Putamen (tissue), 1 donor: ENCODE measurements at regions not wholly inside any gene's neighbourhood (a gene's known extent, or its start where the extent isn't known, plus 50 kb on each side); places are given as distances from the start of the nearest gene placed in this dataset.
"Not testable (repeated sequence)": the region's sequence is repeated elsewhere in the genome, so short reads cannot be mapped to it uniquely, and the experiment has no call there.

ENCODE experiments used
- DNase-seq: peaks from one replicate; pipeline ENCODE4 v3.0.0-alpha.2; 2016; ENCODE audit warnings: low spot score

DNA sequence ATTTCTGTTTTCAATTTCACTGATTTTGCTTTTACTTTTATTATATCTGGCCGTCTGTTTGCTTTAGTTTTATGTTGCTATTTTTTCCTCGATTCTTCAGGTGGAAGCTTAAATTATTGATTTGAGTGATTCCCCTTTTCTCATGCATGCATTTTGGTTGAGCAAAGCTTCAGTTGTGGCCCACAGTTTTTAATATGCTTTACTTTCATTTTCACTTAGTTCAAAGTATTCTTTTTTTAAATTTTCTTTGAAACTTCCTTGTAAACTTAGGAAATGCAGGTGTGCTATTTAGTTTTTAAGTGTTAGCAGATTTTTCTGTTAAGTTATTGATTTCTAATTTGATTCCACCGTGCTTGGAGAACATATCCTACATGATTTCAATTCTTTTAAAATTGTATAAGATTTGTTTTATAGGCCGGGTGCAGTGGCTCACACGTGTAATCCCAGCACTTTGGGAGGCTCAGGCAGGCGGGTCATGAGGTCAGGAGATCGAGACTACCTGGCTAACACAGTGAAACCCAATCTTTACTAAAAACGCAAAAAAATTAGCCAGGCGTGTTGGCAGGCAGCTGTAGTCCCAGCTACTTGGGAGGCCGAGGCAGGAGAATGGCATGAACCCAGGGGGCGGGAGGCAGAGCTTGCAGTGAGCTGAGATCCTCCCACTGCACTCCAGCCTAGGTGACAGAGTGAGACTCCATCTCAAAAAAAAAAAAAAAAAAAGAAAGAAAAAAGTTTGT is 531.2 kb downstream of the KIF2B start:
- no peak for DNase-seq

DNA sequence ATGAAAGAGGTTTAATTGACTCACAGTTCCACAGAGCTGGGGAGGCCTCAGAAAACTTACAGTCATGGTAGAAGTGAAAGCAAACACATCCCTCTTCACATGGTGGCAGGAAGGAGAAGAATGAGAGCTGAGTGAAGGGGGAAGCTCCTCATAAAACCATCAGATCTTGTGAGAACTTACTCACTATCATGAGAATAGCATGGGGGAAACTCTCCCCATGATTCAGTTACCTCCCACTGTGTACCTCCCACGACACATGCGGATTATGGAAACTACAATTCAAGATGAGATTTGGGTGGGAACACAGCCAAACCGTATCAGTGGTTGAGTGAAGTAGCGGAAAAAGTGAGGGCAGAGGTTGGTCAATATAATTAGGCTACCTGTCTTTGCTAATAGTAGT is 538.3 kb downstream of the KIF2B start:
- DNase-seq, result not testable (repeated sequence)

DNA sequence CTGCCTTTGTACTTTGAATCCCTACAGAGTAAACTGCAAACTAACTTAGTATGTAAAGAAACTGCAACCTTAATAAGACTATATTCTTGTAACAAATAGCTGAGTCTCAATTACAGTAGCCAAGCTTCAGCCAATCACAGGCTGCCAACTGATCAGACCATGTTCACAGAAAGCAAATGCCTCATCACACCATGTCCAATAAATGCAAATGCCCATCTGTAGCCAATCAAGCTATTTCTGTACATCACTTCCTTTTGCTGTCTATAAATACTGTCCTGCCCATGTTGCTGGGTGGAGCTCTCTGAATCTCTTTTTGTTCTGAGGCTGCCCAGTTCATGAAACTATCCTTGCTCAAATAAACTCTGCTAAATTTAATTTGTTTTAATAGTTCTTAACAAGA is 531.7 kb upstream of the TOM1L1 start:
- DNase-seq, result no peak

DNA sequence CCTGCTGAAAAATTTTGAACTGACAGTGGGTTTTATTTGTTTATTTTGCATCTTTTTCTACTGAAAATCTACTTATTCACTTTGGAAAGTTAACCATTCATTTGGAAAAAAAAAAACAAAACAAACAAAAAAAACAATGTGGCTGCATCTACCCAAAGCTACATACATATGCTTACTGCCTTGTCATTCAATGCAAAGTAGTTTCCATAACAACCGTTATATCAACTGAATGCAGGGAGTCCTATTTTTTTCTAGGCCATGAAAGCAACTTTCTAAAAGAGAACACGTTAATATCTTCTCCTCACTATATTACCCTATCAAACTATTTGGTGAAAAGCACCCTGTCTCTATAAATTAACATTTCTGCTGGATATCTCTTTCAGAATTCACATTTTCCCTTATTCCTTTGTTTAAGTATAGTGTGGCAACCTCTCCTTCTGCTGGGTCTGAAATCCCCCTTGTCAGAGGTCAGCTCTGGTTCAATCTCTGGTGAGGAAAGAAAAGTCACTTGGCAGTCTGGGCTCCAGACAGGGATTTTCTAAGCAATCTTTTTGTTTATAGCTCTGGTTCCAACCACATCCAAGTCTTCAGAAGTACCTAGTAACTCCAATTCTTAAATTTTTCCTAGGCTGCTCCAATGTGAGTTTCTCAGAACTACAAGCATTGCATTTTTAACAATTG is 528.4 kb upstream of the TOM1L1 start:
- no peak for DNase-seq

DNA sequence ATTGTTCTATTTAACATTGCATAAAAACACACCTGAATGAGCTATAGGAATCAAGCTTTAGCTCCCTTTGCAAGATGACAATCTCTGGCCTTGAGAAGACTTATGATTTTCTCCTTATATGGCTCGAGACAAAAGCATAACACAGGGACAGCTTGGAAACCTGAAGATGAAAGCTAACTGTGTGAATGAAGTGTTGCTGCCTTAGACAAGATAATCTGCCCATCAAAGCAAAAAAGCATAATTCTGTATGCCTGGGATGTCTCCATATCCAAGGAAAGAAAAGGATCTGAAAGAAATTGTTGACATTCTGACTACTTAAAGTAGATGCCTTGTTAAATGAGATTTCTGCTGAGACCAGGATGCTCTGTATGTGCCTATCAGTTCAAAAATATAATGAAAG is 526.7 kb upstream of the TOM1L1 start:
- DNase-seq, result no peak

DNA sequence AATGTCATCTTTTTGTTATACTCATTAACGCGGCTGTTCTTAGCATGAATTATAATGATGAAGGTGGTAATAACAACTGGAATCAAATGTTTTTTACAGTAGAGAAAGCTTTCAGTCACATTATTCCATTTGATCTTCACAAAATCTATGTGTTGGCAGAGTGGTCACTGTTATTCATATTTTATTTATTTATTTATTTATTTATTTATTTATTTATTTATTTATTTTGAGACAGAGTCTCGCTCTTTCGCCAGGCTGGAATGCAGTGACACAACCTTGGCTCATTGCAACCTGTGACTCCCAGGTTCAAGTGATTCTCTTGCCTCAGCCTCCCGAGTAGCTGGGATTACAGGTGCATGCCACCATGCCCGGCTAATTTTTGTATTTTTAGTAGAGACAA is 524.2 kb upstream of the TOM1L1 start:
- not testable (repeated sequence) for DNase-seq

DNA sequence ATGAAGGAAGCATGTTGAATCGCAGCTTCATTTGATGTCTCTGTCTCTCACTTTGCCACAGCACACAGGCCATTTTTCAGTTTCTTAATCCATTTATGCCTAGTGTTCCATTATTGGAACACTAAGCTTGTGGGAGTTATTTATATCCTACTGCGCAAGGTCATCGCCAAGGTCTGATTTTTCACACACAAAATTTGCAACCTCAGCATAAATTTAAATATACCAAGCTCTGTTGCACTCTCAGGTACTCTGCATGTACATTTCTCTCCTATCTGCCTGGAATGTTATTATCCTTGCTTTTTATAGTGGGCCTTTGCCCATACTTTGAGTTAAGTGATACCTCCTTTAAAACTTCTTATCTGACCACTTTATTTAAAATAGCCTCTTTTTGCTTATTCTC is 519.2 kb upstream of the TOM1L1 start:
- no peak for DNase-seq

DNA sequence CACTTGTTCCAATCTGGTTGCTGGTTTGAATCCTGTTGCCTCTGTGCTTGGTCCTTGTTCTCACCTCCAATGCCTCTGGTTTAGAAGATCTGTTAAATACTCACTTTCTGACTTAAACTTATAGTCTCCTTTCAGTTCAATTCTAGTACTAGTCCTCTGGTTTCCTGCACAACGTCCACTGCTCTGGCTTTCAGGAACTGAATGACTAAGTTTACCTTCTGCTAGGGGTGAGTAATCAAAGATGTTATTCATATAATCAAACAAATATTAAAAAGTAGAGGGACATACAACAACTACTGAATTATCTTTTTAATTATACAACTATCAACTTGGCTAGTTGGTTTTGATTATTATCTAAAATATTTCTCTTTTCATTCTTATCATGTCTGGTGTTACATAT is 496.4 kb upstream of the TOM1L1 start:
- no peak for DNase-seq

DNA sequence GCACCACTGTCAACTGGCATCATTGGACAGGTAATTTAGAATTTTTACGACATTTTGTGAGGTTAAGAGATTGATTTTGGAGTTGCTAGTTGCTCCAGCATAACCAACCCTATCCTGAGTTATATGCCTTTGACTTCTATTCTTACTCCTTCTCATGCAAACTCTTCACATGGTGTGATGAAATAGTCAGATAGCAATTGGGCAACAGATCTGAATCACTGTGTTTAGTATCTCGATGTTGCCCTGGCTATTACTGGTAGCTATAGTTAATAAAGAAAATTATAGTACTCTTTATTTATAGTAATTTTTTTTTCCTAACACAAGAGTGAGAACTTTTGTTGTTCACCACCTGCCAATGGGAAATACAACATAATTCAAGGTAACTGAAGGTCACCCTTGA is 494.8 kb upstream of the TOM1L1 start:
- DNase-seq, result no peak

DNA sequence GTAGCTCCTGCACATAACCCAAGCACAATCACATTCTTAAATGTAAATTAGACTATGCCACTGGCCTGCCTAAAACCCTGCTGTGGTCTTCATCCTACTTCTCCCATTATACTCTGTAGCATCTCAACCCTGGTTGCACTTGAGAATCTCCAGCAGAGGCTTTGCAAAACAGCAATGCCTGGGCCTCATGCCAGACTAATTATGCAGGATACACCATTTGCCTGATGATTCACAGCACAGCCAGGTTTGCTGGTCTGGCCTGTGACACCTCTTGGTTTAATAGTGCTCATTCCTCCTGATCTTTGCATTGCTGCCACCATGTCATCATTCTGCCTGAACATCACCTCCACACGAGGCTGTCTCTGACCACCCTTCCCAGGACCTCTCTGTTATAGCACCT is 491.9 kb upstream of the TOM1L1 start:
- DNase-seq, result no peak

DNA sequence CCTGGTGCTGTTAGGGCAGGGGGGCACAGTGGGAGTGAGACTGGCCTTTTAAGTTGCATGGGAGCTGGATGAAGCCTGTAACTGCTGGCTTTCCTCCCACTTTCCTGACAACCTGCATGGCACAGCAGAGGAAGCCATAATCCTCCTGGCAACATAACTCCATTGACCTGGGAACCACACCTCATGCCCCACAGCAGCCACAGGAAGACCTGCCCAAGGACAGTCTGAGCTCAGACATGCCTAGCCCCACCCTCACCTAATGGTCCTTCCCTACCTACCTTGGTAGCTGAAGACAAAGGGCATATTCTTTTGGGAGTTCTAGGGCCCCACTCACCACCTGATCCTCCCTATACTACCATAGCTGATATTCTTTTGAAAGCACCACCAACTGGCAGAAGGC is 482.2 kb upstream of the TOM1L1 start:
- DNase-seq, result no peak

DNA sequence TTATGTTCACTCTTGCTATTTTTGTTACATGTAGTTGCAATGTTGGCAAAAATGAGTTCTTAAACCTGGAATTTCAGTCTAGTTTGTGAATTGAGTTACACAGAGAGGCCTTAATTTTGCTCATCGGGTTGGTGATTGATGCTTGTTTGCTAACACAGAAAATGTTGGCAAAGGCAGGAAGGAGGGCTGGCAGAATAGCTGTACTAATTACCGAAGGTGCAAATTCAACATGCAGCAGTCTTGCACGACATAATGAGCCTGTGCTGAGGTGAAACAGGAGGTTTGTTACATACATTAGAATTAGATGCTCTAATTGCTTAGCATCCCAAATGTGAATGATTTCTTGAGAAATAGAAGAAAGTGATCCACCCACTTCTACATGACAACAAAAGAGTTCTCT is 475.0 kb upstream of the TOM1L1 start:
- DNase-seq, result no peak

DNA sequence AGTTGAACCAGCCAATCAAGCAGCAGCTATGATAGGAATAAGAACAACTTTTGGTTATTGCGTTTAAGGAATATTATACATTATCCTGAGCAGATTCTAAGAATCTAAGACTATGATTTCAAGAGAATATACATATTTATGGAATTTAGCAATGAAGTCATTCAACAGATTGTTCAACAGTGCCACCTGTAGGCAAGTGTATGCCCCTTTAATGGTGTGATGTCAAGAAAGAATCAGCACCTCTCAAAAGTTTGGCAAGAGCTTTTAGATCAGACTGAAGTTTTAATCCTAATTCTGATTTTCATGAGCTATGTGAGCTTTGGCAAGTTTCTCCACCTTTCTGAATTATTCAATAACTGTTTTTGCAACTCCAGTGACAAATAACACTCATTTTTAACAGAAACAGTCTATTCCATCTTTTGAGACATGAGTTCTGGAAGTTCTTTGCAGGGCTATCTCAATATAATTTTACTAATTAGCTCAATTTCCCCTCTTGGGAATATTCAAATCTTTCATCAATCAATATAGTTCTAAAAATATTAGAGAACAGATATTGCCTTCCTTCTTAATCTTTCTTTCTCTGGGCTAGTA is 474.3 kb upstream of the TOM1L1 start:
- no peak for DNase-seq

DNA sequence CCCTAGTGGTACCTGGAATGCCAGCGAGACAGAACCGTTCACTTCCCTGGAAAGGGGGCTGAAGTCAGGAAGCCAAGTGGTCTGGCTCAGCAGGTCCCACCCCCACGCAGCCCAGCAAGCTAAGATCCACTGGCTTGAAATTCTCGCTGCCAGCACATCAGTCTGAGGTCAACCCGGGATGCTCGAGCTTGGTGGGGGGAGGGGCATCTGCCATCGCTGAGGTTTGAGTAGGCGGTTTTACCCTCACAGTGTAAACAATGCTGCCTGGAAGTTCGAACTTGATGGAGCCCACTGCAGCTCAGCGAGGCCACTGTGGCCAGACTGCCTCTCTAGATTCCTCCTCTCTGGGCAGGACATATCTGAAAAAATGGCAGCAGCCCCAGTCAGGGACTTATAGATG is 464.7 kb upstream of the TOM1L1 start:
- no peak for DNase-seq

DNA sequence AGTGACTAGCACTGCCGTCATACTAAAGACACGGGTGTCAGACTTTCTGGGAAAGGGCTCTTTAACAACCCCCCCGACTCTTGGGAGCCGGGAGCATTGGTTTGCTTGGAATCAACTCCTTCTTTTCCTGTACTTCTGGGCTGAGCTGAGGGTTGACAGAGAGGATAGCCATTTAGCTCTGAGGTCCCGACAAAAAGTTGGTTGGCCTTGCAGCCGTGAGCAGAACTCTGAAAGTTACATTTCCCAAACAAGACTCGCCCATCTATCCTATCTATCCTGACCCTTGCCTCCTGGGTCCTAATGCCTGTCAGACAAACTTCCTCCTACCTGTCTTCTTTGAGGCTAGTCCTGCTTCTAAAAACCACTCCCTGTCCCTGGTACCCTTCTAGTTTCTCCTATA is 460.8 kb upstream of the TOM1L1 start:
- DNase-seq, result no peak

DNA sequence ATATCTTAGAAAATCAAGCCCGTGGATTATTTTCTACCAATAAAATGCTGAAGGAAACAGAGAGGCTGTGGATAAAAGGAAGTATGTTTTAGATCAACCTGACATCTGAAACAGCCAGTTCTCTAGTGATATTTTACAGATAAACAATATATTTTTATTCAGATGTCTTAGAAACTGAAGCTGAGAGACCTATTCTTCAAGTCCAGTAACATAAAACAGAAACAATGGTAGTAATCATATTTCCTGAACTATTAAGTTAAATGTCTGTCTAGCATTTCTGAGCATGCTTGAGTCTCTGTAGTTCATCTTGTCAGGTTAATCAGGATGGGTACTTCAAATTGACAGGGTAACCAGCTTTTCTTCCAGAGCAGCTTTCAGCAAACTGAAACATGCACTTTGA is 449.6 kb upstream of the TOM1L1 start:
- DNase-seq, result no peak

DNA sequence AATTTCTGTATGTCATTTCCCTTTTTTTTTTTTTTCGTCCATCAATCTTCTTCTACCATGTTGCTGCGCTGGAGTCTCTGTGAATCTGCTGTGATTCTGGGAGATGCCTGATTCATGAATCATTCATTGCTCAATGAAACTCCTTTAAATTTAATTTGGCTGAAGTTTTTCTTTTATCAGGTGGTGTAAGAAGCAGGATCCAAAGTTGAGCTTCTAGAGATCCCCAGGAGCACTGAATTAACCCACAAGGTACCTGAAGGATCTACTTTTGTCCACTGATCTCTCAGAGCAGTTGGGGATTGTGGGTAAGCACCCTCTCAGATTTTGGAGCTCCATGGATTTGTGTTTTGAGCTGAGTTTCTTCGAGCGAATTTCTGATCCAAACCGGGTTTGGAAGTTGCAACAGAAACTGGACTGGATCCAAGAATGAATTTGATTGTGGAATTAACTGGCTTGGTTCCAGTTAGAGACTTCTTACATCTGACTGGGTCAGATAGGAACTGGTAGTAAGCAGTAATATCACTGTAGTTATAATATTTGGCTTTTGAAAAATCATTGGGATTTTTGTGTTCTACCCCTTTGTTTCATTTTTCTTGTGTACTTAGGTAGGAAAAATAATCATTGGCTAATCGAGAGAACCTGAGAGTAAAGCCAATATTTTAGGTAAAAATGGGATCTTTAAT is 447.8 kb upstream of the TOM1L1 start:
- DNase-seq, result no peak

DNA sequence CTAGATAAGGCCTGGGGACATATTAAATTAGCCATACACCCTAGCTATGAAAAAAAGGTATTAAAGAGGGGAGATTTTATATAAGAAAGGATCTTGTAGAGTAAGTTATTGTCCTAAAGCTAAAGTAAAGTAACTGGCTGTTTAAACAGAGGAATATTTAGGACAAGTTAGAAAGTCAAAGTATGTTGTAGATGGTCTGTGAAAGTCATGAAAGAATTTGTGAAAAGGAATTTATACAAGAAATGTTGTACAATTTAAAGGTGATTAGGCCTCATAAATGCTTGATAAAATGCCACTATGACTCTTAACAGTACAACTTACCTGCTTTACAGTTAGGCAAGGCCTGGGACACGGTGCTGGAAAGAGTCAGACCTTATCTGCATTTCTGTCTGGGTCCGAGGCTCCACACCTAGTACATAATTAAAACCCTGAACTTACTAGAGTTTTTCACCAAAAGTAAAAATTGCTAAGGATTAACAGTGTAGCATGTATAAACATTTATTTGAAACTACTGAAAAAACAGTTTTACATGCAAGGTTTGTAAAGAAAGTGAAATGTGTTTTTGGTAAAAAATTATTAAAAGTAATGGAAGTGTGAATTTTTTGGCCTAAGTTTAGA is 445.3 kb upstream of the TOM1L1 start:
- no peak for DNase-seq

DNA sequence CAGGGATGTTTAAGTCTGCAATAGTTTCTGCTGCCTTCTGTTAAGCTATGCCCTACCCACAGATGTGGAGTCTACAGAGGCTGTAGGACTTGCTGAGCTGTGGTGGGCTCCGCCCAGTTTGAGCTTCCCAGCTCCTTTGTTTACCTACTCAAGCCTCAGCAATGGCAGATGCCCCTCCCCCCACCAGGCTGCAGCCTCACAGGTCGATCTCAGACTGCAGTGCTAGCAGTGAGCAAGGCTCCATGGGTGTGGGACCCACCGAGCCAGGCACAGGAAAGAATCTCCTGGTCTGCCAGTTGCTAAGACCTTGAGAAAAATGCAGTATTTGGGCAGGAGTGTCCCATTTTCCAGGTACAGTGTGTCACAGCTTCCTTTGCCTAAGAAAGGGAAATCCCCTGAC is 435.2 kb upstream of the TOM1L1 start:
- not testable (repeated sequence) for DNase-seq

DNA sequence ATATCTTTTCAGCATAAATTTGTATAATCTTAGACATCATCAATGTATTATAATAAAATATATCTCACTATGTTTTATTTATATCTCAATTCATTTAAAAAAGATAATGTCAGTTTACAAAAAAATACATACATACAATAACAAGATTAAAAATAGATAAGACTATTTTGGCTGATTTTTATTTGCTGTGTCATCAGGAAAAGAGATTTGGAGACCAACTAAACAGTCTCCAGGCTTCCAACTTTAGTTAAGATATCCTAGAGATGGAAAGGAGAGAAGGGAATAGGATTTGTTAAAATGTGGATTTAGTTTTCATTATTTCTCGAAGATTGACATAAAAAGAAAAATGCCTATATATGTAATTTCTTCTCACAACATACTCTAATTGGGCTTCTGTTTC is 433.8 kb upstream of the TOM1L1 start:
- no peak for DNase-seq

DNA sequence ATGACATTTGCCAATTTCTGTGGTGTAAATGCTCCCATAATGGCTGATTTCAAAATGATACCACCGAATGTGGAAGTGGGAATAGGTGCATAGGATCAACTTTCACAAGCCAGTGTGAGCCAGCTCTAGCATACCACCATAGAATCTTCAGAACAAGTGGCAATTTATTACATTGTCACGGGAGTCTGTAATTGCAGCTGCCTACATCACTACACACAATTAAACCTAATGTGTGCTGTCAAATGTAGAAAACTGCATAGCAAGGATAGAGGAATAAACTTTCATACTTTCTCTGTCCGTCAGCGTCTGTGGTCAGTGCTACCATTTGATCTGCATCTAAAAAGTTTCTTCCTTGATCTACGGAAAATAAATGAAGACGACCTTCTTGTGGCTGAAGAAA is 417.8 kb upstream of the TOM1L1 start:
- DNase-seq, result no peak

DNA sequence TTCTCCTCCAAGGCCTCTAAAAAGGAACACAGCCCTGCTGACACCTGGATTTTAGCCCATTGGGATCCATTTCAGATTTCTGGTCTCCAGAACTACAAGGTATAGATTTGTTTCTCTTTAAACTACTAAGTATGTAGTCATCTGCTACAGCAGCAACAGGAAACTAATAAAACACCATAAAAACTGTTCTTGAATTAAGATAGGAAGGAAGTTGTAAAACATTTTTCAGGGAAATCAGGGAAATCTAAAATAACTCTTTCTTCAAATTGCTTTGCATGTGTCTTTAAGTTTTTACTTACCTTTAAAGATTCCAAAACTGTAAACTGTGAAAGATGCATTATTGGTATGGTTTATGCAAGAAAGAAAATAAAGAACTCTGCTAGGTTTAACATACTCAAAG is 407.0 kb upstream of the TOM1L1 start:
- DNase-seq, result no peak
